Osteoblast (primary cell): ENCODE measurements at regions not wholly inside any gene's neighbourhood (a gene's known extent, or its start where the extent isn't known, plus 50 kb on each side); places are given as distances from the start of the nearest gene placed in this dataset.

Experiments used
- DNase-seq: peaks from one replicate; pipeline ENCODE4 v3.0.0; 2011; ENCODE audit warnings: low spot score, mixed read lengths; ENCODE audit not compliant: insufficient read length; ENCODE audit errors: missing footprints
- H2AFZ ChIP-seq: 2 replicates; pipeline ENCODE4 v1.6.0; 2011; ENCODE audit warnings: mild to moderate bottlenecking, low read length
- H3K27ac ChIP-seq: 2 replicates; pipeline ENCODE4 v1.5.1; 2011; ENCODE audit warnings: mild to moderate bottlenecking, low read depth, low read length, moderate library complexity
- H3K27me3 ChIP-seq: 2 replicates; pipeline ENCODE4 v1.6.0; 2012; ENCODE audit warnings: mild to moderate bottlenecking, control low read depth, inconsistent platforms, low read length, moderate library complexity; ENCODE audit not compliant: insufficient read depth
- H3K36me3 ChIP-seq: 2 replicates; pipeline ENCODE4 v1.5.1; 2011; ENCODE audit warnings: mild to moderate bottlenecking, low read length, control low read depth, moderate library complexity; ENCODE audit not compliant: insufficient read depth
- H3K4me1 ChIP-seq: 2 replicates; pipeline ENCODE4 v1.5.1; 2011; ENCODE audit warnings: mild to moderate bottlenecking, low read length, control low read depth, moderate library complexity; ENCODE audit not compliant: insufficient read depth
- H3K4me2 ChIP-seq: 2 replicates; pipeline ENCODE4 v1.6.0; 2011; ENCODE audit warnings: mild to moderate bottlenecking, low read length; ENCODE audit not compliant: insufficient read depth
- H3K4me3 ChIP-seq: fragments of 200-600 bp; sonication (generic); 3 replicates; pipeline ENCODE4 v1.5.1; 2012; ENCODE audit warnings: mild to moderate bottlenecking, low read length, inconsistent platforms; ENCODE audit not compliant: insufficient read depth
- H3K79me2 ChIP-seq: 2 replicates; pipeline ENCODE4 v1.6.0; 2012; ENCODE audit warnings: mild to moderate bottlenecking, low read length, control low read depth, inconsistent platforms; ENCODE audit not compliant: insufficient read depth
- H3K9me3 ChIP-seq: 2 replicates; pipeline ENCODE4 v1.5.1; 2011; ENCODE audit warnings: low read depth, low read length, control low read depth
- H4K20me1 ChIP-seq: 2 replicates; pipeline ENCODE4 v1.6.0; 2012; ENCODE audit warnings: mild to moderate bottlenecking, low read length, control low read depth; ENCODE audit not compliant: insufficient read depth
- CTCF ChIP-seq: IDR thresholded peaks from 2 replicates; pipeline ENCODE4 v1.5.1; 2011; ENCODE audit warnings: mild to moderate bottlenecking, low read depth, low read length, moderate library complexity; ENCODE audit errors: extremely low read depth

GRCh38 chr20:60090631-60091030, 132.4 kb downstream of the CDH26 start:
- Histone ChIP-seq H3K27me3 (peaks cover 4% of the 10 kb centered on the region), H3K79me2 (no peaks in the 10 kb centered on the region), H3K4me2 (no peak overlapping the region), H4K20me1 (no peaks in the 10 kb centered on the region), H3K9me3 (peaks cover 2% of the 10 kb centered on the region), H2AFZ (no peak overlapping the region), H3K4me3 (no peak overlapping the region), H3K27ac (no peak overlapping the region), H3K4me1 (no peaks in the 10 kb centered on the region), H3K36me3 (no peaks in the 10 kb centered on the region)
- no peak for DNase-seq
- TF ChIP-seq CTCF, result no peak

GRCh38 chr20:60091305-60091704, 133.1 kb downstream of the CDH26 start:
- DNase-seq, result peak; percentile 58
- H3K79me2 ChIP-seq, result no peaks in the 10 kb centered on the region
- no peak overlapping the region for H3K27ac ChIP-seq
- no peaks in the 10 kb centered on the region for H3K4me1 ChIP-seq
- no peak overlapping the region for H3K4me3 ChIP-seq
- no peak overlapping the region for H2AFZ ChIP-seq
- H4K20me1 ChIP-seq, result no peaks in the 10 kb centered on the region
- H3K9me3 ChIP-seq, result peaks cover 2% of the 10 kb centered on the region
- peaks cover 4% of the 10 kb centered on the region for H3K27me3 ChIP-seq
- no peak for TF ChIP-seq CTCF
- no peaks in the 10 kb centered on the region for H3K36me3 ChIP-seq
- no peak overlapping the region for H3K4me2 ChIP-seq

GRCh38 chr20:60091861-60092260, 133.6 kb downstream of the CDH26 start:
- TF ChIP-seq CTCF, result no peak
- Histone ChIP-seq H3K9me3 (peaks cover 2% of the 10 kb centered on the region), H2AFZ (no peak overlapping the region), H3K27ac (no peak overlapping the region), H3K4me2 (no peak overlapping the region), H4K20me1 (no peaks in the 10 kb centered on the region), H3K4me3 (no peak overlapping the region), H3K4me1 (no peaks in the 10 kb centered on the region), H3K27me3 (peaks cover 2% of the 10 kb centered on the region), H3K79me2 (no peaks in the 10 kb centered on the region), H3K36me3 (no peaks in the 10 kb centered on the region)
- no peak for DNase-seq

- TF ChIP-seq CTCF, result no peak
- no peaks in the 10 kb centered on the region for H3K4me1 ChIP-seq
- no peaks in the 10 kb centered on the region for H3K36me3 ChIP-seq
- no peaks in the 10 kb centered on the region for H3K27me3 ChIP-seq
- H4K20me1 ChIP-seq, result no peaks in the 10 kb centered on the region
- no peak overlapping the region for H3K27ac ChIP-seq
- no peak for DNase-seq
- H3K79me2 ChIP-seq, result no peaks in the 10 kb centered on the region
- no peak overlapping the region for H3K4me2 ChIP-seq
- H3K4me3 ChIP-seq, result no peak overlapping the region
- H3K9me3 ChIP-seq, result peaks cover 2% of the 10 kb centered on the region
- no peak overlapping the region for H2AFZ ChIP-seq
Observed at GRCh38 chr20:60092729-60093128, 134.5 kb downstream of the CDH26 start.
